ENCODE measurements at regions not wholly inside any gene's neighbourhood (a gene's known extent, or its start where the extent isn't known, plus 50 kb on each side); places are given as distances from the start of the nearest gene placed in this dataset.

DNA sequence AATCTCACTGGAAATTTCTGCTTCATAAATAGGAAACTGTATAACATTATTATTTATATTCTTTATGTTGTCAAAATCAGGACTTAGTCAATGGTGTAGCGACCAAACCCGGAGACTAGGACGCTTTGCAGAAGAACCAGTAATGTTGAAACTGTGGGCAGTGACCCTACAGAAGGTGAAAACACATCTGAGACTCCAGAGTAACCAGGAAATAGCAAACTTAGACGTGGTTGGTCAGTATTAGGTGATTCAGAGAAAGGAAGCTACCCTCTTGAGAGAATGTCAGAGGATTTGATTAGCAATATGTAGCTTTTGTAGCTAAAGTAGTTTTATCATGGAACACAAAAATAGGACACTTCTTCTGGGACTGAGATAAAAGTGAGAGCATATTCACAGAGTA is 381.9 kb downstream of the SLC16A7 start:
- Histone ChIP-seq H3K4me1 (ENCODE audit: control insufficient read depth in 1 of 2, low read depth in 2 of 2) (no peaks in the 10 kb centered on the region), H3K27me3 (replicated peaks; ENCODE audit: insufficient read depth) (no peaks in the 10 kb centered on the region), H3K27ac (no peak overlapping the region), H3K9me3 (no peaks in the 10 kb centered on the region), H3K36me3 (no peaks in the 10 kb centered on the region), H3K4me3 (no peak overlapping the region)
- ATAC-seq (ENCODE audit: insufficient number of reproducible peaks, low FRiP score, low read depth), result no peak
- no peak for DNase-seq (ENCODE audit: low spot score)
- TF ChIP-seq, protein P1, sequence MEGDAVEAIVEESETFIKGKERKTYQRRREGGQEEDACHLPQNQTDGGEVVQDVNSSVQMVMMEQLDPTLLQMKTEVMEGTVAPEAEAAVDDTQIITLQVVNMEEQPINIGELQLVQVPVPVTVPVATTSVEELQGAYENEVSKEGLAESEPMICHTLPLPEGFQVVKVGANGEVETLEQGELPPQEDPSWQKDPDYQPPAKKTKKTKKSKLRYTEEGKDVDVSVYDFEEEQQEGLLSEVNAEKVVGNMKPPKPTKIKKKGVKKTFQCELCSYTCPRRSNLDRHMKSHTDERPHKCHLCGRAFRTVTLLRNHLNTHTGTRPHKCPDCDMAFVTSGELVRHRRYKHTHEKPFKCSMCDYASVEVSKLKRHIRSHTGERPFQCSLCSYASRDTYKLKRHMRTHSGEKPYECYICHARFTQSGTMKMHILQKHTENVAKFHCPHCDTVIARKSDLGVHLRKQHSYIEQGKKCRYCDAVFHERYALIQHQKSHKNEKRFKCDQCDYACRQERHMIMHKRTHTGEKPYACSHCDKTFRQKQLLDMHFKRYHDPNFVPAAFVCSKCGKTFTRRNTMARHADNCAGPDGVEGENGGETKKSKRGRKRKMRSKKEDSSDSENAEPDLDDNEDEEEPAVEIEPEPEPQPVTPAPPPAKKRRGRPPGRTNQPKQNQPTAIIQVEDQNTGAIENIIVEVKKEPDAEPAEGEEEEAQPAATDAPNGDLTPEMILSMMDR (IDR thresholded peaks at IDR 0.05), result no peak

DNA sequence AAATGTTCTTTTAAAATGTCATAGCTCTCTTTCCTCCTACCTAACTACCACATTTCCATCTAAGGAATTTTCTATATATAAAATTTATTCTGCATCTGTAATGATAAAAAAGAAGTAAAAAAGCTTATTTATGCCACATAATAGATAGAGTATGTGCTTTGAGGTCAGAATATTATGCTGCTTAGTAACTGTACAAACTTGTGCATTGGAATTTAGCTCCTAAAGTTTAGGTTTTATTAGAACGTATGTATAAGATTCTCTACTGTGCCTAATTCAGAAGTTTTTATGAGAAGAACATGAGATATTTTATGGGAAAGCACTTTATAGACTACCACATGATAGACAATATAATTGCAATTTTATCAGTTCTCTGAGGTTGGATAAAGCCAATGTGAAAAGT is 384.6 kb downstream of the SLC16A7 start:
- no peak overlapping the region for H3K27ac ChIP-seq
- TF ChIP-seq, protein P1 (IDR thresholded peaks at IDR 0.05), result no peak
- DNase-seq (ENCODE audit: low spot score) (no peak), ATAC-seq (ENCODE audit: insufficient number of reproducible peaks, low FRiP score, low read depth) (no peak)
- no peaks in the 10 kb centered on the region for H3K4me1 ChIP-seq (ENCODE audit: control insufficient read depth in 1 of 2, low read depth in 2 of 2)
- no peaks in the 10 kb centered on the region for H3K27me3 ChIP-seq (replicated peaks; ENCODE audit: insufficient read depth)
- H3K36me3 ChIP-seq, result no peaks in the 10 kb centered on the region
- H3K4me3 ChIP-seq, result no peak overlapping the region
- no peaks in the 10 kb centered on the region for H3K9me3 ChIP-seq

DNA sequence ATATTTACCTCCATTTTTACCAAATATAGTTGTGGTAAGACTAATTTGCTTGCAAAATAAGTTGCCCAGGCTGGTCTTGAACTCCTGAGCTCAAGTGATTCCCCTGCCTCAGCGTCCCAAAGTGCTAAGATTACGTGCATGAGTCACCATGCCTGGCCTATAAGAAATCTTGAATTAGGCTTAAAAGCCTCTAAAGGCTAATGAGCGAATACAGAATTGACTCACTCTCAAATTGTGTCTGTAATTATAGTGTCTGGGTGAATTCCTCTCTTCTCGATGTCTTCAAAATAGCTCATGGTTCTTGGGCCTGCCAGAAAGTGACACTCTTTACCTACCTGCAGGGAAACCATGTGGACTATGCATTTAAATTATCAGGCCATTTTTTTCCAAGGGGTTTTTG is 403.5 kb downstream of the SLC16A7 start:
- no peak for ATAC-seq (ENCODE audit: insufficient number of reproducible peaks, low FRiP score, low read depth)
- H3K4me3 ChIP-seq, result no peak overlapping the region
- H3K4me1 ChIP-seq (ENCODE audit: control insufficient read depth in 1 of 2, low read depth in 2 of 2), result no peaks in the 10 kb centered on the region
- TF ChIP-seq, protein P1 (IDR thresholded peaks at IDR 0.05), result no peak
- no peaks in the 10 kb centered on the region for H3K9me3 ChIP-seq
- H3K36me3 ChIP-seq, result no peaks in the 10 kb centered on the region
- no peak overlapping the region for H3K27ac ChIP-seq
- H3K27me3 ChIP-seq (replicated peaks; ENCODE audit: insufficient read depth), result no peaks in the 10 kb centered on the region
- no peak for DNase-seq (ENCODE audit: low spot score)

DNA sequence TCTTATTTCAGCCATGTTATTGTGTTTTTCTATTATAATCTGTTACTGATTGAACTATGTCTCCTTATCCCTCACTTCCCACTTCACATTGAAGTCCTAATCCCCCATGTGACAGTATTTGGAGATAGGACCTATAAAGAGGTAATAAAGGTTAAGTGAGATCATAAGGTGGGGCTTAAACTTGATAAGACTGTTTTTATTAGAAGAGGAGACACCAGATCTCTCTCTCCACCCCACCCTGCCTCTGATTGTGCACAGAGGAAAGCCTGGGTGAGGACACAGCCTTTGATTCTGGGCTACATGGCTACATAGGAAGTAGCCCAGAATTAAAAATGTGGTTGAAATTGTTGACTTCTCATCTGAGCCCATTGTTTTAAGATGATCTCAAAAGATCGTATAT is 414.7 kb downstream of the SLC16A7 start:
- Histone ChIP-seq H3K27ac (no peak overlapping the region), H3K27me3 (replicated peaks; ENCODE audit: insufficient read depth) (no peaks in the 10 kb centered on the region), H3K4me1 (ENCODE audit: control insufficient read depth in 1 of 2, low read depth in 2 of 2) (no peaks in the 10 kb centered on the region), H3K36me3 (no peaks in the 10 kb centered on the region), H3K9me3 (no peaks in the 10 kb centered on the region), H3K4me3 (no peak overlapping the region)
- no peak for DNase-seq (ENCODE audit: low spot score)
- TF ChIP-seq, protein P1 (IDR thresholded peaks at IDR 0.05), result no peak
- ATAC-seq (ENCODE audit: insufficient number of reproducible peaks, low FRiP score, low read depth), result no peak

DNA sequence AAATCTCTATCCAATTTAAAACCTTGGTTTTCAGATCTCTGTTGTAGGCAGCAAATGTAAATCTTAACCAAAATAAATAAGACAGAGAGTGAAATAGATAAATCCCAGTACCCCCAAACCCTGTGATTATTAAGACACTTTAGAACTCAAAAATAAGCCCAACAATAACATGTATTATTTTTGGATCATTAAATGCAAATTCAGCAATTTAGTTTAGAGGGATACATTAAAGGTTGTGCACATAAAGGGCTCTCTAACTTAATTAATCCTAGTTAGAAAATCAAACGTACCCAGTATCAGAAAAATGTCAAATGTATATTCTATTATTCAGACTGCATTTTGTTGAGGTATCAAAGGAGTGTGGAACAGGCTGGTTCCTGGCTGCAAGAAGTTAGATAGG is 416.8 kb downstream of the SLC16A7 start:
- Histone ChIP-seq H3K4me3 (no peak overlapping the region), H3K27ac (no peak overlapping the region), H3K9me3 (no peaks in the 10 kb centered on the region), H3K4me1 (ENCODE audit: control insufficient read depth in 1 of 2, low read depth in 2 of 2) (no peaks in the 10 kb centered on the region), H3K27me3 (replicated peaks; ENCODE audit: insufficient read depth) (no peaks in the 10 kb centered on the region), H3K36me3 (no peaks in the 10 kb centered on the region)
- no peak for DNase-seq (ENCODE audit: low spot score)
- ATAC-seq (ENCODE audit: insufficient number of reproducible peaks, low FRiP score, low read depth), result no peak
- TF ChIP-seq, protein P1 (IDR thresholded peaks at IDR 0.05), result no peak

Data from thoracic aorta (tissue), 2 donors.